ENCODE measurements at regions not wholly inside any gene's neighbourhood (a gene's known extent, or its start where the extent isn't known, plus 50 kb on each side); places are given as distances from the start of the nearest gene placed in this dataset.

DNA sequence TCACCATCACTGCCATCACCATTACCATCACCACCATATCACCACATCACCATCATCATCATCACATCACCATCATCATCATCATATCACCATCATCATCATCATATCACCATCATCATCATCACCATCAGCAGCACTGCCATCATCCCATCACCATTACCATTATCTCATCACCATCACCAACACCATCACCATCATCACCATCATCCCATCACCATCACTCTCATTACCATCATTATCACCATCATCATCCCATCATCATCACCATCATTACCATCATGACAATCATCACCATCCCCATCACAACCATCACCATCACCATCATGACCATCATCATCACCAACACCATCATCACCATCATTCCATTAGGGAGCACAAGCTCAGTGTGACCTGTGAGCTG, 318.0 kb downstream of the ADGRD1 start:
- TF ChIP-seq NFE2L2 (IDR thresholded peaks at IDR 0.05; ENCODE audit: low read depth, low read length) (no peak), CTCF (conservative IDR thresholded peaks at IDR 0.05; ENCODE audit: low read depth, low read length) (no peak), RFX5 (IDR thresholded peaks at IDR 0.05; ENCODE audit: low read depth, low read length) (no peak), MAZ (IDR thresholded peaks at IDR 0.05; ENCODE audit: borderline replicate concordance, low read depth, low read length) (no peak), MXI1 (IDR thresholded peaks at IDR 0.05; ENCODE audit: borderline replicate concordance, low read depth, low read length) (no peak), MAFK (IDR thresholded peaks at IDR 0.05; ENCODE audit: low read depth, low read length) (no peak), SMC3 (IDR thresholded peaks at IDR 0.05; ENCODE audit: low read depth, low read length) (no peak), BHLHE40 (IDR thresholded peaks at IDR 0.05; ENCODE audit: low read depth, low read length) (no peak), POLR2A (IDR thresholded peaks at IDR 0.05; ENCODE audit: low read depth, low read length) (no peak), CHD1 (IDR thresholded peaks at IDR 0.05; ENCODE audit: low read depth, low read length) (no peak)

Measured in IMR-90 (cell line).